ENCODE measurements at regions not wholly inside any gene's neighbourhood (a gene's known extent, or its start where the extent isn't known, plus 50 kb on each side); places are given as distances from the start of the nearest gene placed in this dataset.
A peak's percentile ranks its signal among the peaks of the same experiment; 100 is the strongest.

DNA sequence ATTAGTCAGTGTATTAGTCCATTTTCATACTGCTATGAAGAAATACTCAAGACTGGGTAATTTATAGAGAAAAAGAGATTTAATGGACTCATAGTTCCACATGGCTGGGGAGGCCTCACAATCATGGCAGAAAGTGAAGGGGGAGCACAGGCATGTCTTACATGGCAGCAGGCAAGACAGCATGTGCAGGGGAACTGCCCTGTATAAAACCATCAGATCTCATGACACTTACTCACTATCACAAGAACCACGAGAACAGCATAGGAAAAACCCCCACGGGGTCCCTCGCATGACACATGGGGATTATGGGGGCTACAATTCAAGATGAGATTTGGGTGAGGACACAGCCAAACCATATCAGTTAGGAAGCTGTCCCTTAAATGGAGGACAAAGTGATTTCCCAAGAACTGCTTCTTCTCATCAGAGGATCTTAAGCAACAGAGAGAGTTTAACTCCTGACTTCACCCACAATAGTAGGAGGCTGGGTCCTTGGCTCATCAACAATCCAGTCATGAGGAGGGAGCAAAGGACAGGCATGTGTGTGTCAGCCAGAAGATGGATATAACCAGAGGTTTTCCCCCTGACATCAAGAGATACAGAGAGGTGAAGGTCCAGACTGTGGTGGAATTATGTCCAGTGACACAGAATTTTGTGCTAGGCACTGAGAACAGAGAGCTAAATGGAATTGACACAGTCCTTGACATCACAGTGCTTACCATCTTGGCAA is 203.8 kb upstream of the SH3BP4 start:
- Histone ChIP-seq H3K9ac (ENCODE audit: low read depth, low read length) (no peak overlapping the region), H2AFZ (ENCODE audit: low read depth, low read length) (no peak overlapping the region), H3K27me3 (ENCODE audit: insufficient read depth, low read length, poor library complexity) (peaks cover 2% of the 10 kb centered on the region), H3K4me2 (ENCODE audit: insufficient read depth, low read length) (no peak overlapping the region), H3K79me2 (ENCODE audit: insufficient read depth, low read length) (no peaks in the 10 kb centered on the region), H3K36me3 (ENCODE audit: insufficient read depth, low read length) (no peaks in the 10 kb centered on the region), H3K27ac (ENCODE audit: low read length) (no peak overlapping the region), H3K4me3 (ENCODE audit: low read depth in 1 of 2, low read length in 2 of 2) (no peak overlapping the region), H3K4me1 (ENCODE audit: insufficient read depth, low read length) (no peaks in the 10 kb centered on the region), H3K9me3 (ENCODE audit: insufficient read depth, low read length, severe bottlenecking) (no peaks in the 10 kb centered on the region), H4K20me1 (ENCODE audit: insufficient read depth, low read length) (no peaks in the 10 kb centered on the region)
- TF ChIP-seq EZH2 (IDR thresholded peaks at IDR 0.05; ENCODE audit: borderline replicate concordance, low read depth, low read length, severe bottlenecking) = no peak
- TF ChIP-seq, protein P1, sequence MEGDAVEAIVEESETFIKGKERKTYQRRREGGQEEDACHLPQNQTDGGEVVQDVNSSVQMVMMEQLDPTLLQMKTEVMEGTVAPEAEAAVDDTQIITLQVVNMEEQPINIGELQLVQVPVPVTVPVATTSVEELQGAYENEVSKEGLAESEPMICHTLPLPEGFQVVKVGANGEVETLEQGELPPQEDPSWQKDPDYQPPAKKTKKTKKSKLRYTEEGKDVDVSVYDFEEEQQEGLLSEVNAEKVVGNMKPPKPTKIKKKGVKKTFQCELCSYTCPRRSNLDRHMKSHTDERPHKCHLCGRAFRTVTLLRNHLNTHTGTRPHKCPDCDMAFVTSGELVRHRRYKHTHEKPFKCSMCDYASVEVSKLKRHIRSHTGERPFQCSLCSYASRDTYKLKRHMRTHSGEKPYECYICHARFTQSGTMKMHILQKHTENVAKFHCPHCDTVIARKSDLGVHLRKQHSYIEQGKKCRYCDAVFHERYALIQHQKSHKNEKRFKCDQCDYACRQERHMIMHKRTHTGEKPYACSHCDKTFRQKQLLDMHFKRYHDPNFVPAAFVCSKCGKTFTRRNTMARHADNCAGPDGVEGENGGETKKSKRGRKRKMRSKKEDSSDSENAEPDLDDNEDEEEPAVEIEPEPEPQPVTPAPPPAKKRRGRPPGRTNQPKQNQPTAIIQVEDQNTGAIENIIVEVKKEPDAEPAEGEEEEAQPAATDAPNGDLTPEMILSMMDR (IDR thresholded peaks at IDR 0.05; ENCODE audit: borderline replicate concordance, extremely low read depth, low read length, poor library complexity, severe bottlenecking) = no peak
- ATAC-seq (ENCODE audit: insufficient read depth, low read depth) (no peak), DNase-seq (no peak)

DNA sequence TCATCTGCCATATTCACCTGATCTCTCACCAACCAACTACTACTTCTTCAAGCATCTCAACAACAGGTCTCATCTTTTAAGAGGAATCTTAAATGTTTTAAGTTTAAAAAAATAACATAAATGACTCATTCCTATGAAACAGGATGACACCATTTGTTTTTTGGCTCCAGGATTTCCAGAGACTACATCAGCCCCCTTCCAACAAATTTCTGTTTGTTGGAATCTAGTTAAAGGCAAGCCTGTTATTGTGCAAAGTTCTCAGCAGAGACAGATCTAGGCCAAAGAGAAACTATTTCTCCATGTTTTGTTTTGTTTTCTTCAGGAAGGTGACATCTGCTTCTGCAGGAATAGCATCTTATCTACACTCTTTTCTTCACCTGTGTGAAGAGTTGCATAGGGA is 204.8 kb upstream of the SH3BP4 start:
- H3K27ac ChIP-seq (ENCODE audit: low read length) = no peak overlapping the region
- H3K36me3 ChIP-seq (ENCODE audit: insufficient read depth, low read length) = no peaks in the 10 kb centered on the region
- no peak for TF ChIP-seq EZH2 (IDR thresholded peaks at IDR 0.05; ENCODE audit: borderline replicate concordance, low read depth, low read length, severe bottlenecking)
- TF ChIP-seq, protein P1 (IDR thresholded peaks at IDR 0.05; ENCODE audit: borderline replicate concordance, extremely low read depth, low read length, poor library complexity, severe bottlenecking) = no peak
- no peak overlapping the region for H3K4me3 ChIP-seq (ENCODE audit: low read depth in 1 of 2, low read length in 2 of 2)
- H3K4me1 ChIP-seq (ENCODE audit: insufficient read depth, low read length) = no peaks in the 10 kb centered on the region
- H3K4me2 ChIP-seq (ENCODE audit: insufficient read depth, low read length) = no peak overlapping the region
- H4K20me1 ChIP-seq (ENCODE audit: insufficient read depth, low read length) = no peaks in the 10 kb centered on the region
- no peak overlapping the region for H2AFZ ChIP-seq (ENCODE audit: low read depth, low read length)
- ATAC-seq (ENCODE audit: insufficient read depth, low read depth) (no peak), DNase-seq (no peak)
- H3K27me3 ChIP-seq (ENCODE audit: insufficient read depth, low read length, poor library complexity) = peaks cover 5% of the 10 kb centered on the region
- H3K9ac ChIP-seq (ENCODE audit: low read depth, low read length) = no peak overlapping the region
- H3K79me2 ChIP-seq (ENCODE audit: insufficient read depth, low read length) = no peaks in the 10 kb centered on the region
- no peaks in the 10 kb centered on the region for H3K9me3 ChIP-seq (ENCODE audit: insufficient read depth, low read length, severe bottlenecking)

GRCh38 chr2:234745347-234745746 is 206.5 kb upstream of the SH3BP4 start:
- Histone ChIP-seq H3K9me3 (ENCODE audit: insufficient read depth, low read length, severe bottlenecking) (no peaks in the 10 kb centered on the region), H3K4me3 (ENCODE audit: low read depth in 1 of 2, low read length in 2 of 2) (no peak overlapping the region), H3K4me1 (ENCODE audit: insufficient read depth, low read length) (no peaks in the 10 kb centered on the region), H3K9ac (ENCODE audit: low read depth, low read length) (no peak overlapping the region), H3K27ac (ENCODE audit: low read length) (no peak overlapping the region), H3K4me2 (ENCODE audit: insufficient read depth, low read length) (no peak overlapping the region), H4K20me1 (ENCODE audit: insufficient read depth, low read length) (no peaks in the 10 kb centered on the region), H3K79me2 (ENCODE audit: insufficient read depth, low read length) (no peaks in the 10 kb centered on the region), H2AFZ (ENCODE audit: low read depth, low read length) (no peak overlapping the region), H3K36me3 (ENCODE audit: insufficient read depth, low read length) (no peaks in the 10 kb centered on the region), H3K27me3 (ENCODE audit: insufficient read depth, low read length, poor library complexity) (peaks cover 5% of the 10 kb centered on the region)
- TF ChIP-seq, protein P1 (IDR thresholded peaks at IDR 0.05; ENCODE audit: borderline replicate concordance, extremely low read depth, low read length, poor library complexity, severe bottlenecking) = peak; percentile 19
- no peak for TF ChIP-seq EZH2 (IDR thresholded peaks at IDR 0.05; ENCODE audit: borderline replicate concordance, low read depth, low read length, severe bottlenecking)
- DNase-seq (no peak), ATAC-seq (ENCODE audit: insufficient read depth, low read depth) (no peak)

Data from DND-41 (cell line).